IPS-NIHi7 (cell line): ENCODE measurements at regions not wholly inside any gene's neighbourhood (a gene's known extent, or its start where the extent isn't known, plus 50 kb on each side); places are given as distances from the start of the nearest gene placed in this dataset.

Experiments
- DNase-seq: peaks from one replicate; pipeline ENCODE4 v3.0.0; 2012; ENCODE audit warnings: mixed read lengths; ENCODE audit errors: extremely low spot score

- no peak for DNase-seq
Measured at GRCh38 chr16:85990861-85991301, 91.9 kb downstream of the IRF8 start.

- DNase-seq = no peak
Measured at GRCh38 chr16:85991425-85991824, 92.5 kb downstream of the IRF8 start.

- DNase-seq = no peak
Measured at GRCh38 chr16:85991856-85992255, 92.9 kb downstream of the IRF8 start.

- DNase-seq = no peak
Measured at GRCh38 chr16:85992359-85992758, 93.4 kb downstream of the IRF8 start.

GRCh38 chr16:85992779-85993178 lies 93.8 kb downstream of the IRF8 start:
- DNase-seq = no peak

- DNase-seq = no peak
Measured at GRCh38 chr16:85994492-85995490, 95.8 kb downstream of the IRF8 start.

GRCh38 chr16:85995541-85996423 lies 96.8 kb downstream of the IRF8 start:
- no peak for DNase-seq

- no peak for DNase-seq
Measured at GRCh38 chr16:85996843-85997242, 97.9 kb downstream of the IRF8 start.

- DNase-seq = no peak
Measured at GRCh38 chr16:85998171-85998867, 99.4 kb downstream of the IRF8 start.

- DNase-seq = no peak
Measured at GRCh38 chr16:85998868-85999729, 100.1 kb downstream of the IRF8 start.

GRCh38 chr16:85999778-86000177 lies 100.8 kb downstream of the IRF8 start:
- DNase-seq = no peak

- no peak for DNase-seq
Measured at GRCh38 chr16:86002178-86002900, 103.4 kb downstream of the IRF8 start.

- DNase-seq = no peak
Measured at GRCh38 chr16:86007524-86007923, 108.6 kb downstream of the IRF8 start.

GRCh38 chr16:86010680-86011141 lies 111.7 kb downstream of the IRF8 start:
- no peak for DNase-seq

GRCh38 chr16:86011532-86011931 lies 112.6 kb downstream of the IRF8 start:
- no peak for DNase-seq

GRCh38 chr16:86012221-86012620 lies 113.3 kb downstream of the IRF8 start:
- DNase-seq = no peak

- DNase-seq = no peak
Measured at GRCh38 chr16:86013867-86014266, 114.9 kb downstream of the IRF8 start.

- no peak for DNase-seq
Measured at GRCh38 chr16:86015606-86016005, 116.6 kb downstream of the IRF8 start.

GRCh38 chr16:86016201-86016965 lies 117.4 kb downstream of the IRF8 start:
- peak; percentile 90 for DNase-seq
